ENCODE measurements at regions not wholly inside any gene's neighbourhood (a gene's known extent, or its start where the extent isn't known, plus 50 kb on each side); places are given as distances from the start of the nearest gene placed in this dataset.

DNA sequence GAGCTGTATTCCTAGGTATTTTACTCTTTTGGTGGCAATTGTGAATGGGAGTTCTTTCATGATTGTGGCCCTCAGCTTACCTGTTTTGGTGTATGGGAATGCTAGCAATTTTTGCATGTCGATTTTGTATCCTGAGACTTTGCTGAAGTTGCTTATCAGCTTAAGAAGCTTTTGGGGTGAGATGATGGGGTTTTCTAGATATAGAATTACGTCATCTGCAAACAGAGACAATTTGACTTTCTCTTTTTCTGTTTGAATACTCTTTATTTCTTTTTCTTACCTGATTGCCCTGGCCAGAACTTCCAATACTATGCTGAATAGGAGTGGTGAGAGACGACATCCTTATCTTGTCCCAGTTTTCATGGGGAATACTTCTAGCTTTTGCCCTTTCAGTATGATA is 191.2 kb downstream of the KCNE4 start:
- CTCF ChIA-PET, result no interaction called here
- POLR2A ChIA-PET, result no interaction called here

DNA sequence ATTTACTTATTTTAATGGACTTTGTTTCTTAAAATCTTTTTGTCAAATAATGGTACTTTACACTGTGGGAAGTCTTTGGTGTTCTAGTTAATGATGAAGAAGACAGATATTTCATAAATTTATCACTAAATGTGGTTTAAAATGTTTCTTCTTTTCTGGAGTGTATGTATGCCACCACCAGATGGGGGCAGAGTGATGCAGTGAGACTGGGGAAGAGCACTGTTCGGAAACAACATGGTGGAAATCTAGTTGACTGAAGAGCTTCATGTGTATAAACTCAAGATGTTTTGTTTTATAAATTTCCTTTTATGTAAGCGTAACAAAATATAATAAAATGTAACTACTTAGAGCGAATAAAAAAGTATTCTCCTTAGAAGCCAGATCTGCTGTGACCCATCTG is 195.1 kb downstream of the KCNE4 start:
- Mint-ChIP-seq H3K27ac (no peak overlapping the region), H3K4me3 (no peak overlapping the region), H3K36me3 (peaks cover 4% of the 10 kb centered on the region), H3K9me3 (peaks cover 40% of the 10 kb centered on the region), H3K4me1 (no peaks in the 10 kb centered on the region), H3K27me3 (ENCODE audit: low read depth) (no peaks in the 10 kb centered on the region; the same call in 1 of the 2 replicates)
- peak; percentile 34; the same call in 1 of the 2 replicates for ATAC-seq
- POLR2A ChIA-PET, result no interaction called here
- no peak for TF ChIP-seq CREM (CRISPR knock-in tag; IDR thresholded peaks at IDR 0.05)
- no peak for TF ChIP-seq ZNF396 (CRISPR knock-in tag; IDR thresholded peaks at IDR 0.05; ENCODE audit: borderline replicate concordance)
- no peak for TF ChIP-seq ZNF416 (CRISPR knock-in tag; IDR thresholded peaks at IDR 0.05)
- TF ChIP-seq, protein P1, sequence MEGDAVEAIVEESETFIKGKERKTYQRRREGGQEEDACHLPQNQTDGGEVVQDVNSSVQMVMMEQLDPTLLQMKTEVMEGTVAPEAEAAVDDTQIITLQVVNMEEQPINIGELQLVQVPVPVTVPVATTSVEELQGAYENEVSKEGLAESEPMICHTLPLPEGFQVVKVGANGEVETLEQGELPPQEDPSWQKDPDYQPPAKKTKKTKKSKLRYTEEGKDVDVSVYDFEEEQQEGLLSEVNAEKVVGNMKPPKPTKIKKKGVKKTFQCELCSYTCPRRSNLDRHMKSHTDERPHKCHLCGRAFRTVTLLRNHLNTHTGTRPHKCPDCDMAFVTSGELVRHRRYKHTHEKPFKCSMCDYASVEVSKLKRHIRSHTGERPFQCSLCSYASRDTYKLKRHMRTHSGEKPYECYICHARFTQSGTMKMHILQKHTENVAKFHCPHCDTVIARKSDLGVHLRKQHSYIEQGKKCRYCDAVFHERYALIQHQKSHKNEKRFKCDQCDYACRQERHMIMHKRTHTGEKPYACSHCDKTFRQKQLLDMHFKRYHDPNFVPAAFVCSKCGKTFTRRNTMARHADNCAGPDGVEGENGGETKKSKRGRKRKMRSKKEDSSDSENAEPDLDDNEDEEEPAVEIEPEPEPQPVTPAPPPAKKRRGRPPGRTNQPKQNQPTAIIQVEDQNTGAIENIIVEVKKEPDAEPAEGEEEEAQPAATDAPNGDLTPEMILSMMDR (IDR thresholded peaks at IDR 0.05), result 0 out of 2 replicates have a peak, but pooled peaks have one; percentile 20
- TF ChIP-seq, protein P2, sequence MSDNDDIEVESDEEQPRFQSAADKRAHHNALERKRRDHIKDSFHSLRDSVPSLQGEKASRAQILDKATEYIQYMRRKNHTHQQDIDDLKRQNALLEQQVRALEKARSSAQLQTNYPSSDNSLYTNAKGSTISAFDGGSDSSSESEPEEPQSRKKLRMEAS (CRISPR knock-in tag; IDR thresholded peaks at IDR 0.05), result no peak
- TF ChIP-seq OVOL2 (CRISPR knock-in tag; IDR thresholded peaks at IDR 0.05; ENCODE audit: borderline replicate concordance), result no peak
- no peak for TF ChIP-seq TEAD4 (CRISPR knock-in tag; IDR thresholded peaks at IDR 0.05)
- CTCF ChIA-PET, result interaction anchor here (0.5 to 1.2 kb wide), 11 partner anchors 12 to 438 kb away, joined by 3 to 8 read pairs (median 4); no protein-coding TSS in a partner anchor
- no peak for DNase-seq (ENCODE audit: low spot score)

More for the DNA sequence above, 191.2 kb downstream of the KCNE4 start:
- no peak overlapping the region for H3K4me3 Mint-ChIP-seq
- ATAC-seq (no peak), DNase-seq (ENCODE audit: low spot score) (no peak)
- H3K36me3 Mint-ChIP-seq, result peaks cover 6% of the 10 kb centered on the region
- H3K4me1 Mint-ChIP-seq, result no peaks in the 10 kb centered on the region
- H3K9me3 Mint-ChIP-seq, result peaks cover 51% of the 10 kb centered on the region
- TF ChIP-seq, protein P3, sequence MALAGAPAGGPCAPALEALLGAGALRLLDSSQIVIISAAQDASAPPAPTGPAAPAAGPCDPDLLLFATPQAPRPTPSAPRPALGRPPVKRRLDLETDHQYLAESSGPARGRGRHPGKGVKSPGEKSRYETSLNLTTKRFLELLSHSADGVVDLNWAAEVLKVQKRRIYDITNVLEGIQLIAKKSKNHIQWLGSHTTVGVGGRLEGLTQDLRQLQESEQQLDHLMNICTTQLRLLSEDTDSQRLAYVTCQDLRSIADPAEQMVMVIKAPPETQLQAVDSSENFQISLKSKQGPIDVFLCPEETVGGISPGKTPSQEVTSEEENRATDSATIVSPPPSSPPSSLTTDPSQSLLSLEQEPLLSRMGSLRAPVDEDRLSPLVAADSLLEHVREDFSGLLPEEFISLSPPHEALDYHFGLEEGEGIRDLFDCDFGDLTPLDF (CRISPR knock-in tag; IDR thresholded peaks at IDR 0.05), result no peak
- TF ChIP-seq, protein P4, sequence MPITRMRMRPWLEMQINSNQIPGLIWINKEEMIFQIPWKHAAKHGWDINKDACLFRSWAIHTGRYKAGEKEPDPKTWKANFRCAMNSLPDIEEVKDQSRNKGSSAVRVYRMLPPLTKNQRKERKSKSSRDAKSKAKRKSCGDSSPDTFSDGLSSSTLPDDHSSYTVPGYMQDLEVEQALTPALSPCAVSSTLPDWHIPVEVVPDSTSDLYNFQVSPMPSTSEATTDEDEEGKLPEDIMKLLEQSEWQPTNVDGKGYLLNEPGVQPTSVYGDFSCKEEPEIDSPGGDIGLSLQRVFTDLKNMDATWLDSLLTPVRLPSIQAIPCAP (CRISPR knock-in tag; IDR thresholded peaks at IDR 0.05), result no peak
- TF ChIP-seq CREB1 (CRISPR knock-in tag; IDR thresholded peaks at IDR 0.05) (no peak), JUN (CRISPR knock-in tag; IDR thresholded peaks at IDR 0.05) (no peak), HMGA2 (CRISPR knock-in tag; IDR thresholded peaks at IDR 0.05) (no peak), ZBTB21 (CRISPR knock-in tag; IDR thresholded peaks at IDR 0.05; ENCODE audit: borderline replicate concordance) (no peak)
- TF ChIP-seq, protein P5, sequence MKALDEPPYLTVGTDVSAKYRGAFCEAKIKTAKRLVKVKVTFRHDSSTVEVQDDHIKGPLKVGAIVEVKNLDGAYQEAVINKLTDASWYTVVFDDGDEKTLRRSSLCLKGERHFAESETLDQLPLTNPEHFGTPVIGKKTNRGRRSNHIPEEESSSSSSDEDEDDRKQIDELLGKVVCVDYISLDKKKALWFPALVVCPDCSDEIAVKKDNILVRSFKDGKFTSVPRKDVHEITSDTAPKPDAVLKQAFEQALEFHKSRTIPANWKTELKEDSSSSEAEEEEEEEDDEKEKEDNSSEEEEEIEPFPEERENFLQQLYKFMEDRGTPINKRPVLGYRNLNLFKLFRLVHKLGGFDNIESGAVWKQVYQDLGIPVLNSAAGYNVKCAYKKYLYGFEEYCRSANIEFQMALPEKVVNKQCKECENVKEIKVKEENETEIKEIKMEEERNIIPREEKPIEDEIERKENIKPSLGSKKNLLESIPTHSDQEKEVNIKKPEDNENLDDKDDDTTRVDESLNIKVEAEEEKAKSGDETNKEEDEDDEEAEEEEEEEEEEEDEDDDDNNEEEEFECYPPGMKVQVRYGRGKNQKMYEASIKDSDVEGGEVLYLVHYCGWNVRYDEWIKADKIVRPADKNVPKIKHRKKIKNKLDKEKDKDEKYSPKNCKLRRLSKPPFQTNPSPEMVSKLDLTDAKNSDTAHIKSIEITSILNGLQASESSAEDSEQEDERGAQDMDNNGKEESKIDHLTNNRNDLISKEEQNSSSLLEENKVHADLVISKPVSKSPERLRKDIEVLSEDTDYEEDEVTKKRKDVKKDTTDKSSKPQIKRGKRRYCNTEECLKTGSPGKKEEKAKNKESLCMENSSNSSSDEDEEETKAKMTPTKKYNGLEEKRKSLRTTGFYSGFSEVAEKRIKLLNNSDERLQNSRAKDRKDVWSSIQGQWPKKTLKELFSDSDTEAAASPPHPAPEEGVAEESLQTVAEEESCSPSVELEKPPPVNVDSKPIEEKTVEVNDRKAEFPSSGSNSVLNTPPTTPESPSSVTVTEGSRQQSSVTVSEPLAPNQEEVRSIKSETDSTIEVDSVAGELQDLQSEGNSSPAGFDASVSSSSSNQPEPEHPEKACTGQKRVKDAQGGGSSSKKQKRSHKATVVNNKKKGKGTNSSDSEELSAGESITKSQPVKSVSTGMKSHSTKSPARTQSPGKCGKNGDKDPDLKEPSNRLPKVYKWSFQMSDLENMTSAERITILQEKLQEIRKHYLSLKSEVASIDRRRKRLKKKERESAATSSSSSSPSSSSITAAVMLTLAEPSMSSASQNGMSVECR (CRISPR knock-in tag; IDR thresholded peaks at IDR 0.05; ENCODE audit: borderline replicate concordance), result no peak
- H3K27me3 Mint-ChIP-seq (ENCODE audit: low read depth), result no peaks in the 10 kb centered on the region; the same call in 1 of the 2 replicates
- no peak overlapping the region for H3K27ac Mint-ChIP-seq
